SK-N-SH (cell line): ENCODE measurements at regions not wholly inside any gene's neighbourhood (a gene's known extent, or its start where the extent isn't known, plus 50 kb on each side); places are given as distances from the start of the nearest gene placed in this dataset.

Source experiments
- CTCF ChIA-PET: fragments of 300-600, 350-600 bp; formaldehyde crosslinking; extraction: SDS; loops from one replicate; lab custom pipeline; 2021; lab: Yijun Ruan, JAX
- POLR2A ChIA-PET: fragments of 350-600 bp; sonication (Branson Sonifier 250); formaldehyde crosslinking; extraction: SDS; loops from one replicate; lab custom pipeline; 2020; ENCODE audit warnings: antibody characterized with exemption, inconsistent platforms; lab: Yijun Ruan, JAX
- DNase-seq: peaks from one replicate; pipeline ENCODE4 v3.0.0; 2012
- H2AFZ ChIP-seq: fragments of 200-600 bp; sonication (generic); 2 replicates; pipeline ENCODE4 v1.8.1; 2016; ENCODE audit warnings: antibody characterized with exemption, mild to moderate bottlenecking, low read depth
- H3F3A ChIP-seq: fragments of 200-600 bp; sonication (generic); replicated peaks from 2 replicates; pipeline ENCODE3; 2016; ENCODE audit warnings: antibody characterized with exemption, mild to moderate bottlenecking; ENCODE audit not compliant: insufficient read depth
- H3K27ac ChIP-seq, 2 experiments: fragments of 200-500 bp in 1 of 2; fragments of 200-600 bp in 1 of 2; sonication (Bioruptor generic) in 1 of 2; sonication (generic), shearing (Covaris generic) in 1 of 2; 2 replicates each; pipeline versions ENCODE4 v1.5.1 to v1.6.1; 2014 to 2016; ENCODE audit warnings: low read depth in 2 of 2, inconsistent platforms in 1 of 2, low read length in 1 of 2, mild to moderate bottlenecking in 1 of 2, mixed read lengths in 1 of 2
- H3K27me3 ChIP-seq: fragments of 200-600 bp; sonication (generic), shearing (Covaris generic); 2 replicates; pipeline ENCODE4 v1.6.1; 2016; ENCODE audit warnings: mixed run types; ENCODE audit not compliant: insufficient read depth
- H3K36me3 ChIP-seq, 2 experiments: fragments of 200-500 bp in 1 of 2; fragments of 200-600 bp in 1 of 2; sonication (Bioruptor generic) in 1 of 2; sonication (generic) in 1 of 2; replicated peaks in 1 of 2; 2 replicates each; pipeline versions ENCODE3 to v1.5.1; 2014 to 2016; ENCODE audit warnings: low read length in 1 of 2, mild to moderate bottlenecking in 1 of 2; ENCODE audit not compliant: insufficient read depth in 2 of 2, control insufficient read depth in 1 of 2
- H3K4me1 ChIP-seq, 2 experiments: fragments of 200-500 bp in 1 of 2; fragments of 200-600 bp in 1 of 2; sonication (Bioruptor generic) in 1 of 2; sonication (generic), shearing (Covaris generic) in 1 of 2; 2 replicates each; pipeline versions ENCODE4 v1.5.1 to v1.6.1; 2014 to 2016; ENCODE audit warnings: low read depth in 1 of 2, low read length in 1 of 2, mixed run types in 1 of 2; ENCODE audit not compliant: insufficient read depth in 2 of 2, control insufficient read depth in 1 of 2
- H3K4me2 ChIP-seq: fragments of 200-600 bp; sonication (generic), shearing (Covaris generic); 2 replicates; pipeline ENCODE4 v1.6.1; 2017; ENCODE audit warnings: mixed run types
- H3K4me3 ChIP-seq, 2 experiments: fragments of 200-500 bp in 1 of 2; fragments of 200-600 bp in 1 of 2; sonication (Bioruptor generic) in 1 of 2; sonication (generic), shearing (Covaris generic) in 1 of 2; 2 replicates each; pipeline versions ENCODE4 v1.5.1 to v1.8.1; 2014 to 2016; ENCODE audit warnings: low read depth in 2 of 2, inconsistent platforms in 1 of 2, low read length in 1 of 2, mild to moderate bottlenecking in 1 of 2, mixed read lengths in 1 of 2, moderate library complexity in 1 of 2
- H3K79me2 ChIP-seq: fragments of 200-600 bp; sonication (generic); 2 replicates; pipeline ENCODE4 v1.8.1; 2017; ENCODE audit warnings: mild to moderate bottlenecking; ENCODE audit not compliant: insufficient read depth
- H3K9ac ChIP-seq: fragments of 200-600 bp; sonication (generic); 2 replicates; pipeline ENCODE4 v1.6.1; 2017; ENCODE audit warnings: mixed run types
- H3K9me2 ChIP-seq: fragments of 200-600 bp; sonication (generic); 2 replicates; pipeline ENCODE4 v1.6.1; 2017; ENCODE audit warnings: mixed run types
- H3K9me3 ChIP-seq: fragments of 200-600 bp; sonication (generic); 2 replicates; pipeline ENCODE4 v1.6.1; 2017; ENCODE audit warnings: mixed run types, mild to moderate bottlenecking, moderate library complexity
- H4K20me1 ChIP-seq: fragments of 200-600 bp; sonication (generic); 2 replicates; pipeline ENCODE4 v1.6.1; 2017; ENCODE audit warnings: mild to moderate bottlenecking, mixed run types; ENCODE audit not compliant: insufficient read depth
- CHD2 ChIP-seq: fragments of 150-350 bp; IDR thresholded peaks from 2 replicates; pipeline ENCODE4 v1.6.1; 2018; ENCODE audit warnings: low read length; ENCODE audit not compliant: partially characterized antibody
- ELF1 ChIP-seq: IDR thresholded peaks from 2 replicates; pipeline ENCODE4 v1.4.0; 2012
- EP300 ChIP-seq, 2 experiments: IDR thresholded peaks; 2 replicates each; pipeline versions ENCODE4 v1.4.0 to v1.6.1; 2012; ENCODE audit warnings: borderline replicate concordance in 1 of 2, low read depth in 1 of 2, low read length in 1 of 2
- EZH2phosphoT487 ChIP-seq: fragments of 200-600 bp; sonication (generic); IDR thresholded peaks from 2 replicates; pipeline ENCODE4 v1.6.1; 2017; ENCODE audit warnings: low read depth, mixed run types, mild to moderate bottlenecking, antibody characterized with exemption, moderate library complexity, borderline replicate concordance
- FOSL2 ChIP-seq: IDR thresholded peaks from 2 replicates; pipeline ENCODE4 v1.4.0; 2012; ENCODE audit warnings: low read depth, mild to moderate bottlenecking, moderate library complexity, borderline replicate concordance
- FOXJ3 ChIP-seq: sonication (generic); formaldehyde crosslinking; IDR thresholded peaks from 2 replicates; pipeline ENCODE4 v1.5.1; 2020; ENCODE audit warnings: mild to moderate bottlenecking, missing genetic modification reagents
- FOXM1 ChIP-seq: IDR thresholded peaks from 2 replicates; pipeline ENCODE4 v1.4.0; 2012; ENCODE audit warnings: low read depth, mild to moderate bottlenecking
- GABPA ChIP-seq: IDR thresholded peaks from 2 replicates; pipeline ENCODE4 v1.4.0; 2012; ENCODE audit warnings: low read depth, mild to moderate bottlenecking
- GATA2 ChIP-seq: sonication (generic); formaldehyde crosslinking; IDR thresholded peaks from 2 replicates; pipeline ENCODE4 v1.5.0; 2020; ENCODE audit warnings: mild to moderate bottlenecking, missing genetic modification reagents
- JUND ChIP-seq: IDR thresholded peaks from 2 replicates; pipeline ENCODE4 v1.4.0; 2012
- MEF2A ChIP-seq: IDR thresholded peaks from 2 replicates; pipeline ENCODE4 v1.4.0; 2012; ENCODE audit warnings: low read depth, borderline replicate concordance
- MXI1 ChIP-seq: IDR thresholded peaks from 2 replicates; pipeline ENCODE4 v1.6.1; 2012; ENCODE audit warnings: mild to moderate bottlenecking, low read depth, low read length, improper control_type of control experiment
- NFIC ChIP-seq: IDR thresholded peaks from 2 replicates; pipeline ENCODE4 v1.4.0; 2012; ENCODE audit warnings: borderline replicate concordance
- NRF1 ChIP-seq: IDR thresholded peaks from 2 replicates; pipeline ENCODE4 v1.6.1; 2012; ENCODE audit warnings: low read depth, mild to moderate bottlenecking, low read length
- POLR2AphosphoS5 ChIP-seq: IDR thresholded peaks from 2 replicates; pipeline ENCODE4 v1.6.1; 2012; ENCODE audit warnings: low read depth, low read length
- RAD21 ChIP-seq: IDR thresholded peaks from 2 replicates; pipeline ENCODE4 v1.6.1; 2012; ENCODE audit warnings: mild to moderate bottlenecking, low read length
- RFX5 ChIP-seq: IDR thresholded peaks from 2 replicates; pipeline ENCODE4 v1.6.1; 2012; ENCODE audit warnings: mild to moderate bottlenecking, improper control_type of control experiment, low read length
- RXRA ChIP-seq: IDR thresholded peaks from 2 replicates; pipeline ENCODE4 v1.4.0; 2012; ENCODE audit warnings: low read depth, mild to moderate bottlenecking, borderline replicate concordance
- SMC3 ChIP-seq: IDR thresholded peaks from 2 replicates; pipeline ENCODE4 v1.6.1; 2012; ENCODE audit warnings: low read depth, low read length, improper control_type of control experiment
- TAF1 ChIP-seq: IDR thresholded peaks from 2 replicates; pipeline ENCODE4 v1.6.1; 2012; ENCODE audit warnings: low read depth, mild to moderate bottlenecking, low read length, moderate library complexity, borderline replicate concordance
- TCF12 ChIP-seq: IDR thresholded peaks from 2 replicates; pipeline ENCODE4 v1.4.0; 2012
- TEAD4 ChIP-seq: IDR thresholded peaks from 2 replicates; pipeline ENCODE4 v1.4.0; 2012; ENCODE audit warnings: mild to moderate bottlenecking, borderline replicate concordance; ENCODE audit not compliant: insufficient read depth
- YY1 ChIP-seq: IDR thresholded peaks from 2 replicates; pipeline ENCODE4 v1.4.0; 2012; ENCODE audit warnings: low read depth, mild to moderate bottlenecking
- WGBS: methylation state at CpG from one replicate; pipeline ENCODE4 v1.1.6; 2017; ENCODE audit warnings: low lambda C conversion rate; 5-methylcytosine and 5-hydroxymethylcytosine counted together
- TF ChIP-seq, protein P1 (sequence below): IDR thresholded peaks from 2 replicates; pipeline ENCODE4 v1.4.0; 2012; ENCODE audit warnings: low read depth
- TF ChIP-seq, protein P2 (sequence below): IDR thresholded peaks from 2 replicates; pipeline ENCODE4 v1.4.0; 2012; ENCODE audit warnings: low read depth, borderline replicate concordance
- TF ChIP-seq, protein P3 (sequence below): IDR thresholded peaks from 2 replicates; pipeline ENCODE4; 2012
- TF ChIP-seq, protein P4 (sequence below): fragments of 150-350 bp; IDR thresholded peaks from 2 replicates; pipeline ENCODE4 v1.6.1; 2016; ENCODE audit warnings: mild to moderate bottlenecking, low read depth, low read length

GRCh38 chr9:78668148-78668832 lies 371.4 kb downstream of the PSAT1 start:
- no peaks in the 10 kb centered on the region for H3K9me2 ChIP-seq
- peaks cover 36% of the 10 kb centered on the region for H3F3A ChIP-seq
- ChIA-PET CTCF (interaction anchor here (1.5 kb wide), 1 partner anchor 66 kb away, joined by 3 read pairs; no protein-coding TSS in a partner anchor), POLR2A (no interaction called here)
- H3K27ac ChIP-seq, result peak overlapping the region in 1 of 2 experiments; percentile 65; a peak in 1 of 4 replicates
- DNase-seq, result no peak
- H3K4me2 ChIP-seq, result no peak overlapping the region
- H3K79me2 ChIP-seq, result no peaks in the 10 kb centered on the region
- no peaks in the 10 kb centered on the region for H4K20me1 ChIP-seq
- H2AFZ ChIP-seq, result no peak overlapping the region
- H3K9ac ChIP-seq, result no peak overlapping the region
- H3K4me3 ChIP-seq, result no peak overlapping the region
- no peaks in the 10 kb centered on the region for H3K9me3 ChIP-seq
- peak; percentile 41; the same call in 1 of the 2 replicates for TF ChIP-seq FOSL2
- peak; percentile 32; the same call in 1 of the 2 replicates for TF ChIP-seq JUND
- TF ChIP-seq CHD2, result no peak
- 0 out of 4 replicates have a peak, but pooled peaks of 1 of the 2 experiments have one; percentile 5 for TF ChIP-seq EP300 (IDR thresholded peaks at IDR 0.05; ENCODE audit: borderline replicate concordance in 1 of 2, low read depth in 1 of 2, low read length in 1 of 2)
- no peaks in the 10 kb centered on the region for H3K36me3 ChIP-seq
- WGBS, result 71% methylated on average over 4 of the region's 4 CpGs
- H3K27me3 ChIP-seq, result no peaks in the 10 kb centered on the region
- H3K4me1 ChIP-seq, result no peaks in the 10 kb centered on the region; a peak in 2 of 4 replicates

- Histone ChIP-seq H3K9me2 (no peaks in the 10 kb centered on the region), H3K36me3 (no peaks in the 10 kb centered on the region), H3F3A (peaks cover 36% of the 10 kb centered on the region), H2AFZ (no peak overlapping the region), H3K27ac (peak overlapping the region in 1 of 2 experiments; percentile 28; a peak in 2 of 4 replicates), H4K20me1 (no peaks in the 10 kb centered on the region), H3K79me2 (no peaks in the 10 kb centered on the region), H3K9me3 (no peaks in the 10 kb centered on the region), H3K4me3 (no peak overlapping the region), H3K4me1 (no peaks in the 10 kb centered on the region; a peak in 2 of 4 replicates), H3K4me2 (no peak overlapping the region), H3K9ac (no peak overlapping the region), H3K27me3 (no peaks in the 10 kb centered on the region)
- WGBS, result 73% methylated on average over 7 of the region's 7 CpGs
- POLR2A ChIA-PET, result no interaction called here
- CTCF ChIA-PET, result no interaction called here
- DNase-seq, result no peak
- TF ChIP-seq NFIC (no peak), RXRA (no peak), FOXJ3 (CRISPR knock-in tag) (no peak), EZH2phosphoT487 (no peak), MEF2A (no peak), GABPA (no peak), EP300 (IDR thresholded peaks at IDR 0.05; ENCODE audit: borderline replicate concordance in 1 of 2, low read depth in 1 of 2, low read length in 1 of 2) (0 out of 4 replicates have a peak, but pooled peaks of 1 of the 2 experiments have one; percentile 23), JUND (peak; percentile 47), FOXM1 (no peak), NRF1 (no peak), TAF1 (no peak), RAD21 (no peak), SMC3 (no peak), YY1 (no peak), CHD2 (no peak), ELF1 (no peak), TCF12 (peak; percentile 20; the same call in 1 of the 2 replicates), RFX5 (no peak), TEAD4 (no peak), GATA2 (CRISPR knock-in tag) (no peak), FOSL2 (peak; percentile 35; the same call in 1 of the 2 replicates), MXI1 (no peak), POLR2AphosphoS5 (no peak)
- TF ChIP-seq, protein P1, sequence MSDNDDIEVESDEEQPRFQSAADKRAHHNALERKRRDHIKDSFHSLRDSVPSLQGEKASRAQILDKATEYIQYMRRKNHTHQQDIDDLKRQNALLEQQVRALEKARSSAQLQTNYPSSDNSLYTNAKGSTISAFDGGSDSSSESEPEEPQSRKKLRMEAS, result no peak
- TF ChIP-seq, protein P2, sequence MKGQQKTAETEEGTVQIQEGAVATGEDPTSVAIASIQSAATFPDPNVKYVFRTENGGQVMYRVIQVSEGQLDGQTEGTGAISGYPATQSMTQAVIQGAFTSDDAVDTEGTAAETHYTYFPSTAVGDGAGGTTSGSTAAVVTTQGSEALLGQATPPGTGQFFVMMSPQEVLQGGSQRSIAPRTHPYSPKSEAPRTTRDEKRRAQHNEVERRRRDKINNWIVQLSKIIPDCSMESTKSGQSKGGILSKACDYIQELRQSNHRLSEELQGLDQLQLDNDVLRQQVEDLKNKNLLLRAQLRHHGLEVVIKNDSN, result no peak
- TF ChIP-seq, protein P3, sequence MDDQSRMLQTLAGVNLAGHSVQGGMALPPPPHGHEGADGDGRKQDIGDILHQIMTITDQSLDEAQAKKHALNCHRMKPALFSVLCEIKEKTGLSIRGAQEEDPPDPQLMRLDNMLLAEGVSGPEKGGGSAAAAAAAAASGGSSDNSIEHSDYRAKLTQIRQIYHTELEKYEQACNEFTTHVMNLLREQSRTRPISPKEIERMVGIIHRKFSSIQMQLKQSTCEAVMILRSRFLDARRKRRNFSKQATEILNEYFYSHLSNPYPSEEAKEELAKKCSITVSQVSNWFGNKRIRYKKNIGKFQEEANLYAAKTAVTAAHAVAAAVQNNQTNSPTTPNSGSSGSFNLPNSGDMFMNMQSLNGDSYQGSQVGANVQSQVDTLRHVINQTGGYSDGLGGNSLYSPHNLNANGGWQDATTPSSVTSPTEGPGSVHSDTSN, result no peak; the same call in 1 of the 2 replicates
- TF ChIP-seq, protein P4, sequence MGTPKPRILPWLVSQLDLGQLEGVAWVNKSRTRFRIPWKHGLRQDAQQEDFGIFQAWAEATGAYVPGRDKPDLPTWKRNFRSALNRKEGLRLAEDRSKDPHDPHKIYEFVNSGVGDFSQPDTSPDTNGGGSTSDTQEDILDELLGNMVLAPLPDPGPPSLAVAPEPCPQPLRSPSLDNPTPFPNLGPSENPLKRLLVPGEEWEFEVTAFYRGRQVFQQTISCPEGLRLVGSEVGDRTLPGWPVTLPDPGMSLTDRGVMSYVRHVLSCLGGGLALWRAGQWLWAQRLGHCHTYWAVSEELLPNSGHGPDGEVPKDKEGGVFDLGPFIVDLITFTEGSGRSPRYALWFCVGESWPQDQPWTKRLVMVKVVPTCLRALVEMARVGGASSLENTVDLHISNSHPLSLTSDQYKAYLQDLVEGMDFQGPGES, result no peak
Observed at GRCh38 chr9:78669591-78669990, 372.7 kb downstream of the PSAT1 start.
